WTC11 (cell line): ENCODE measurements at regions not wholly inside any gene's neighbourhood (a gene's known extent, or its start where the extent isn't known, plus 50 kb on each side); places are given as distances from the start of the nearest gene placed in this dataset.

ENCODE experiments used
- ATAC-seq: fragments of 200-7000 bp; cut with Tn5 transposase; 2 replicates; pipeline ENCODE4 v1.10.0; 2021; ENCODE audit warnings: mild to moderate bottlenecking, moderate library complexity
- CTCF ChIA-PET: fragments of 300-600 bp; sonication (Branson Sonifier 250); formaldehyde crosslinking; loops from one replicate; lab custom pipeline; 2021; ENCODE audit warnings: antibody characterized with exemption; lab: Charles Lee
- POLR2A ChIA-PET: fragments of 350-600 bp; sonication (Branson Sonifier 250); formaldehyde crosslinking; loops from one replicate; lab custom pipeline; 2021; ENCODE audit warnings: antibody characterized with exemption; lab: Charles Lee
- DNase-seq: peaks from one replicate; pipeline ENCODE4 v3.0.0; 2021; ENCODE audit warnings: low spot score
- H3K27ac Mint-ChIP-seq: 2 replicates; pipeline ENCODE4 v1.8.0; 2021; ENCODE audit warnings: mixed read lengths
- H3K27me3 Mint-ChIP-seq: 2 replicates; pipeline ENCODE4 v1.8.0; 2021; ENCODE audit warnings: low read depth, mild to moderate bottlenecking, moderate library complexity, mixed read lengths
- H3K36me3 Mint-ChIP-seq: 2 replicates; pipeline ENCODE4 v1.8.0; 2021; ENCODE audit warnings: mixed read lengths
- H3K4me1 Mint-ChIP-seq: 2 replicates; pipeline ENCODE4 v1.8.0; 2022; ENCODE audit warnings: mixed read lengths
- H3K4me3 Mint-ChIP-seq: 2 replicates; pipeline ENCODE4 v1.8.0; 2021; ENCODE audit warnings: mild to moderate bottlenecking, moderate library complexity, mixed read lengths
- H3K9me3 Mint-ChIP-seq: 2 replicates; pipeline ENCODE4 v1.8.0; 2021; ENCODE audit warnings: mixed read lengths
- AFF4 ChIP-seq: sonication (generic); formaldehyde crosslinking; IDR thresholded peaks from 2 replicates; pipeline ENCODE4 v1.8.1; 2023; ENCODE audit warnings: mild to moderate bottlenecking, missing genetic modification reagents, borderline replicate concordance
- CREM ChIP-seq: sonication (generic); formaldehyde crosslinking; IDR thresholded peaks from 2 replicates; pipeline ENCODE4 v1.8.1; 2022; ENCODE audit warnings: mild to moderate bottlenecking, missing genetic modification reagents, moderate library complexity
- E2F5 ChIP-seq: sonication (generic); formaldehyde crosslinking; IDR thresholded peaks from 2 replicates; pipeline ENCODE4 v1.8.1; 2022; ENCODE audit warnings: mild to moderate bottlenecking, moderate library complexity, missing genetic modification reagents
- ERG ChIP-seq: fragments of 250-450 bp; sonication (Bioruptor Pico); IDR thresholded peaks from 2 replicates; pipeline ENCODE4 v1.8.0; 2021; ENCODE audit warnings: mild to moderate bottlenecking
- ESRRA ChIP-seq: sonication (generic); formaldehyde crosslinking; IDR thresholded peaks from 2 replicates; pipeline ENCODE4 v1.8.1; 2022; ENCODE audit warnings: mild to moderate bottlenecking, missing genetic modification reagents, borderline replicate concordance
- FOXP1 ChIP-seq: sonication (generic); formaldehyde crosslinking; IDR thresholded peaks from 2 replicates; pipeline ENCODE4 v1.8.0; 2022; ENCODE audit warnings: missing genetic modification reagents, mild to moderate bottlenecking, moderate library complexity, borderline replicate concordance
- GABPB1 ChIP-seq: sonication (generic); formaldehyde crosslinking; IDR thresholded peaks from 2 replicates; pipeline ENCODE4 v1.8.1; 2023; ENCODE audit warnings: mild to moderate bottlenecking, missing genetic modification reagents
- GTF2I ChIP-seq: fragments of 250-450 bp; sonication (Bioruptor Pico); conservative IDR thresholded peaks from 2 replicates; pipeline ENCODE4 v1.4.0; 2021; ENCODE audit warnings: mild to moderate bottlenecking
- KAT7 ChIP-seq: sonication (generic); formaldehyde crosslinking; IDR thresholded peaks from 2 replicates; pipeline ENCODE4 v1.8.1; 2023; ENCODE audit warnings: missing genetic modification reagents, mild to moderate bottlenecking, borderline replicate concordance
- NR2C2 ChIP-seq: sonication (generic); formaldehyde crosslinking; IDR thresholded peaks from 2 replicates; pipeline ENCODE4 v1.8.0; 2022; ENCODE audit warnings: mild to moderate bottlenecking, missing genetic modification reagents
- OVOL2 ChIP-seq: fragments of 250-450 bp; sonication (Bioruptor Pico); IDR thresholded peaks from 2 replicates; pipeline ENCODE4 v1.9.0; 2021; ENCODE audit warnings: mild to moderate bottlenecking, borderline replicate concordance
- PRDM15 ChIP-seq: sonication (generic); formaldehyde crosslinking; IDR thresholded peaks from 2 replicates; pipeline ENCODE4 v1.8.0; 2022; ENCODE audit warnings: missing genetic modification reagents
- PRRX2 ChIP-seq: fragments of 250-450 bp; sonication (Bioruptor Pico); IDR thresholded peaks from 2 replicates; pipeline ENCODE4 v1.8.0; 2021; ENCODE audit warnings: mild to moderate bottlenecking
- STAT6 ChIP-seq: sonication (generic); formaldehyde crosslinking; conservative IDR thresholded peaks from 2 replicates; pipeline ENCODE4 v1.8.1; 2023; ENCODE audit warnings: mild to moderate bottlenecking, low read depth, missing genetic modification reagents, moderate library complexity
- TEAD4 ChIP-seq: sonication (generic); formaldehyde crosslinking; IDR thresholded peaks from 2 replicates; pipeline ENCODE4 v1.8.0; 2022; ENCODE audit warnings: mild to moderate bottlenecking, missing genetic modification reagents
- USF2 ChIP-seq: sonication (generic); formaldehyde crosslinking; IDR thresholded peaks from 2 replicates; pipeline ENCODE4 v1.8.1; 2023; ENCODE audit warnings: mild to moderate bottlenecking, missing genetic modification reagents, moderate library complexity
- ZNF121 ChIP-seq: sonication (generic); formaldehyde crosslinking; IDR thresholded peaks from 2 replicates; pipeline ENCODE4 v1.8.0; 2023; ENCODE audit warnings: missing genetic modification reagents
- ZNF317 ChIP-seq: sonication (generic); formaldehyde crosslinking; IDR thresholded peaks from 2 replicates; pipeline ENCODE4 v1.8.1; 2023; ENCODE audit warnings: low read depth, mild to moderate bottlenecking, moderate library complexity, missing genetic modification reagents, borderline replicate concordance
- ZNF396 ChIP-seq: fragments of 250-450 bp; sonication (Bioruptor Pico); IDR thresholded peaks from 2 replicates; pipeline ENCODE4 v1.8.0; 2021; ENCODE audit warnings: mild to moderate bottlenecking, moderate library complexity, borderline replicate concordance

GRCh38 chr5:106862450-106863193 lies 808.1 kb downstream of the EFNA5 start:
- Mint-ChIP-seq H3K4me1 (peaks cover 16% of the 10 kb centered on the region), H3K27me3 (no peaks in the 10 kb centered on the region), H3K4me3 (no peak overlapping the region), H3K9me3 (no peaks in the 10 kb centered on the region), H3K36me3 (no peaks in the 10 kb centered on the region), H3K27ac (peak overlapping the region; percentile 12; the same call in 1 of the 2 replicates)
- CTCF ChIA-PET = no interaction called here
- DNase-seq (no peak), ATAC-seq (peak; percentile 28; the same call in 1 of the 2 replicates)
- no peak for TF ChIP-seq ERG
- TF ChIP-seq CREM (CRISPR knock-in tag) = no peak
- TF ChIP-seq AFF4 (CRISPR knock-in tag) = no peak
- no peak for TF ChIP-seq KAT7
- TF ChIP-seq ZNF396 (CRISPR knock-in tag) = no peak
- no peak for TF ChIP-seq GTF2I (CRISPR knock-in tag)
- TF ChIP-seq ZNF317 (CRISPR knock-in tag) = no peak
- TF ChIP-seq NR2C2 (CRISPR knock-in tag) = no peak
- no peak for TF ChIP-seq PRRX2 (CRISPR knock-in tag)
- TF ChIP-seq GABPB1 (CRISPR knock-in tag) = no peak
- POLR2A ChIA-PET = no interaction called here

- TF ChIP-seq ZNF121 (CRISPR knock-in tag) (no peak), FOXP1 (CRISPR knock-in tag) (no peak), ESRRA (CRISPR knock-in tag) (no peak), STAT6 (CRISPR knock-in tag) (no peak), NR2C2 (CRISPR knock-in tag) (no peak), TEAD4 (CRISPR knock-in tag) (no peak), OVOL2 (CRISPR knock-in tag) (no peak), E2F5 (CRISPR knock-in tag) (no peak), PRDM15 (CRISPR knock-in tag) (no peak), USF2 (no peak)
- POLR2A ChIA-PET = no interaction called here
- Mint-ChIP-seq H3K27me3 (no peaks in the 10 kb centered on the region), H3K27ac (no peak overlapping the region), H3K9me3 (peaks cover 4% of the 10 kb centered on the region), H3K4me1 (peaks cover 17% of the 10 kb centered on the region), H3K4me3 (no peak overlapping the region), H3K36me3 (peaks cover 8% of the 10 kb centered on the region)
- ATAC-seq = no peak
- CTCF ChIA-PET = no interaction called here
- no peak for DNase-seq
Observed at GRCh38 chr5:106860398-106861044, 810.2 kb downstream of the EFNA5 start.
